Esophagus squamous epithelium (tissue), 4 donors: ENCODE measurements at regions not wholly inside any gene's neighbourhood (a gene's known extent, or its start where the extent isn't known, plus 50 kb on each side); places are given as distances from the start of the nearest gene placed in this dataset.

ENCODE experiments used
- CTCF ChIP-seq, 6 experiments: fragments of 450-650 bp in 4 of 6; fragments of 200-600 bp in 2 of 6; sonication (generic) in 2 of 6; IDR thresholded peaks; one replicate each; pipeline ENCODE4 v1.5.1; 2016 to 2019; ENCODE audit warnings: antibody characterized with exemption in 6 of 6, mild to moderate bottlenecking in 4 of 6, moderate library complexity in 4 of 6
- POLR2A ChIP-seq, 4 donors: fragments of 450-650 bp; IDR thresholded peaks; one replicate each; pipeline ENCODE4 v1.6.1; 2017; ENCODE audit warnings: antibody characterized with exemption in 4 of 4, mild to moderate bottlenecking in 4 of 4, moderate library complexity in 3 of 4

GRCh38 chr18:25659541-25659940 is 307.6 kb upstream of the ZNF521 start:
- TF ChIP-seq CTCF (IDR thresholded peaks at IDR 0.05) (no peak), POLR2A (IDR thresholded peaks at IDR 0.05) (no peak)
